ENCODE measurements at regions not wholly inside any gene's neighbourhood (a gene's known extent, or its start where the extent isn't known, plus 50 kb on each side); places are given as distances from the start of the nearest gene placed in this dataset.
"Not testable (repeated sequence)": the region's sequence is repeated elsewhere in the genome, so short reads cannot be mapped to it uniquely, and the experiment has no call there.

DNA sequence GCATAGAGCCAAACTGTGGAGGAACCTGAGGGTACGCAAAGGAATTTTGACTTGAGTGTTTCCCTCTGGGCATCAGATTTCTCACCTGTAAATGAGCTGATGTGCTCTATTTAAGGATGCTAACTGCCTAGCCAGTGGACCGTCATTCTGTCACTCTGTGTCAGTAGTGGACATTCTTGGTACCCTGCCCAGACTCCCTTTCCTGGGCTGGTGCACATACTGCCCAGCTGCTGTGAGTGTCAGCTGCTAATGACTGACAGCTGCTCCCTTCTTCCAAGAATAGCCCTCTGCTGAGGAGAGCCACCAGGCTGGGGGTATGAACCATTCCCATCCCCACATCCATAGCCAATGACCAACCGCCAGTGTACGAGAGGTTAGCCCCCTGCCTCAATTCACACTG is 193.1 kb upstream of the DAB1 start:
- no peak overlapping the region for H3K4me3 ChIP-seq (ENCODE audit: low read depth, low read length)

DNA sequence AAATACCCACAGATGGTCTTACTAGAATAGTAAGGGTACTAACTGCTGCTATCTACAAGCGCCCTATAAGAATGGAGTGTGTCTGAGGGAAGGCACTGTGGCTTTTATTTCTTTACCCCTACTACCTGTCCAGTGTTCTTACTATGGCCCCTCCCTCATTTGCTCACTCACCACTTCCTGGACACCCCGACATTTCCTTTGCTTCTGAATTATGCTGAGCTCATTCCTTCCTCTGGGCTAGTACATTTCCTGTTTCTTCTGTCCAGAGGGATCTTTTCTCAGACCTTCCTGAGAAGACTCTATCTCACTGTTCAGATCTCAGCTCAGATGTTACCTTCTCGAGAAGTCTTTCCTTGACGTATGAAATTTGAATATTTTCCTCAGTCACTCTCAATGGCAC is 192.1 kb upstream of the DAB1 start:
- no peak overlapping the region for H3K4me3 ChIP-seq (ENCODE audit: low read depth, low read length)

DNA sequence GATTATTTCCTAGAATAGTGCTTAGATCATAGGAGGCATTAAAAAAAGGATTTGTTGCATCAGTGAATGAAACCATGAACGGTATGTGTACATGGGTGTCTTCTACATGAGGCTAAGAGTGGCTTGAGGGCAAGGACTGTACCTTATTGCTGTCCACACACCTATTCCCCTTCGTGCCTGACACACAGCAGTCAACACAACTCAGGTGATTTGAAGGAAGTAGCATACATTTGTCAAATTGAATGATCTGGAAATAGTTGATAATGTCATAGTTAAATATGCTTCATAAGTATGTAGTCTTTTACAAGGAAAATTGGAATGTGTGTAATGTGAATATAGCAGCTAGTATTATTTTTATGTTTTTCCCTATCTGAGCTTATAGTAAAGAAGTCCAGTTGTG is 189.0 kb upstream of the DAB1 start:
- no peak overlapping the region for H3K4me3 ChIP-seq (ENCODE audit: low read depth, low read length)

DNA sequence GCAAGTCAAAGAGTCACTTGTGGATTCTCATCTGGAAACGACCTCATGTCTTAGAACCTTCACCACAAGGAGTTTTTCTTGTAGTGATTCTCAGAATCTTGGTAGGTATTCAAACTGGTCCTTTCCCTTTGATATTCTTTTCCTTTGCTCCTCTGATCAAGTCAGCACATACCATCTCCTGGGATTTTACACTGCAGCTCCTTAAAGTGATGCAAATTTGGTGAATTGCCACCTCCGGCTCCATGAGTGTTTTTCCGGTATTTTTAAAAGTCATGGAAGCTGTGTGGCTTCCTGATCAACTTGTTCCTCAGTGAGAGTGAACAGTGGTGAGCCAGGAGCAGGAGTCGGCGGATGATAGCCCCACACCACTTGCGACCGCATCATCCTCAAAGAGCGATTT is 182.1 kb upstream of the DAB1 start:
- H3K4me3 ChIP-seq (ENCODE audit: low read depth, low read length) = no peak overlapping the region

DNA sequence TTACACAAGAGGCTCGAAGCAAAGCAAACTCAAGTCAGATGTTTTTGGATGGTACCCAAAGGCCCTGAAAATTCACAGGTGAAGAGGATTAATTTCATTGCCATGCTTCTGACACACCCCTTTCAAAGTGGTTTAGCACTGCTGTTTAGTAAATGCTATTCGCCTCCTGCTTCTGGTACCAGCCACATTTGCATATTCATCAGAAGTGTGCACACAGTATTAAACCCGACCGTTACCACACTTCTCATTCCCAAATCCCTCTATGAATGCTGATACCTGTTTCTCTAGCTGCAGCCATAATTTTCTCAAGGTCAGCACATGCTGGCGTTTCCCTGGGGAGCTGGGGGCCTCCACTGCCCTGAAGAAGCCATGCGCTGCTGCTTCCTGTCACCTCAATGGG is 179.8 kb upstream of the DAB1 start:
- no peak overlapping the region for H3K4me3 ChIP-seq (ENCODE audit: low read depth, low read length)

DNA sequence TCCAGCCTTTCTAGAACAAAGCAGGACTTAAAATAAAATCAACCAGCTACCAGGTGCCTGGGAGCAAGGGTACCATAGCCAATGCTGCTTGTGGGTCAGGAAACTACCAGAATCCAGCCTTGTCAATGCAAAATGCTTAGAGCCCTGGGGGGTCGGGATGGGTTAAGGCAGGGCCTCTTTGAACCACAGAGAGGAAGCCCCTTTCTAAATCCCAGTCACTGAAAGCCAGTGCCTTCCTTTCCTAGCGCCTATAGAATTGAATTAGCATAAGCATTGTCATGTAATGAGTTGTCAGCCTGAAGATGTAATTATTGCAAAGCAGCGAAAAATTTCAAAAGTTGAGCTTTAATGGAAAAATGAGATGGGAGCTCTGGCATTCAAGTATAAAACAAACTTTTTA is 176.6 kb upstream of the DAB1 start:
- H3K4me3 ChIP-seq (ENCODE audit: low read depth, low read length) = no peak overlapping the region

DNA sequence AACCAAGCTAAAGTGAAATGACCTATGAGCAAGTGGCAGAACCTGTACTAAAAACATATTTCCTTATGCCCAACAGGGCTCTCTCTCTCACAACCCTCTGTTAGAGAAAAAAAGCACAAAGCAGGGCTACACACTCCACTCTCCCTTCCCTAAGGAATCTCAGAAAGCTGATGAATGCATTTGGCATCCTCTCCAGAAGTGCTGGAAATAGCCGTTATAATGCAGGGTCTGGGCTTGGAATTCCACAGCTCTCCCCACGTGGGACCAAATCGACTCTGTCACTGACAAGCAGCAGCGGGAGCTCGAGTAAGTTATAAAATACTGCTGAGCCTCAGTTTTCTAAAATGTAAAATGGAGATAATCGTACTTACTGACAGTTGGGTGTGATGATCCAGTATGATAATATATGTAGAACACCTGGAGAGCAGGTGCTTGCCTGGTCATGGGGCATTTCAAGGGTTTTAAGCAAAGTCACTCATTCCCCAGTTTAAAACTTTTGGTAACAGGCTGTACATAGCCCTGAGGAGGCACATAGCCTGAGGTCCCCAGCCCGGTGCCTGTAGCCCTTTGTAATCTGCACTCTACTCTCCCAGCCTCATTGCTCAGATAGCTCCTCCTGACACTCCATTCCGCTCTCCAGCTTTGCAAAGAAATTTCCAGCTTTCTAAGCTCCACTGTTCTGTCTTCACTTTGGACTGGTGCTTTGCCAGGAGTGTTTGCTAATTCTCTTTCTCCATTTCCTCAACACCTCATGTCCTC is 175.6 kb upstream of the DAB1 start:
- no peak overlapping the region for H3K4me3 ChIP-seq (ENCODE audit: low read depth, low read length)

DNA sequence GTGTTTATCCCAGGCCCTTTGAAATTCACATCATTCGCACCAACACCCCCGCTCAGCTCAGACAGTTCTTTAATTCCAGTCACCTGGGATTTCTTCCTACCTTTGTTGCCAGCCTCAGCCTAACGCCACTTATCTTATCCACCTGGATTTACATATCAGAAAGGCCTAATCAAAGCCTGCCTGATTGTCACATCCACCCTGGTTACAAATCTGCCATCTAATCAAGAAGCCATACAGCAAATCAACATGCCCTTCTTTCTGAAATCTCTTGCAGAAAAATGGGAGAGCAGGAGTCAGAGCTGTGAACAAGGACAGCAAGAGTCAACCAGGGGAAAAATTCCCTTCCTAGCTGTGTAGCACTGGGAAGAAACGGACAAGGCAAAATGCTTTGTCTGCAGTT is 173.2 kb upstream of the DAB1 start:
- no peak overlapping the region for H3K4me3 ChIP-seq (ENCODE audit: low read depth, low read length)

DNA sequence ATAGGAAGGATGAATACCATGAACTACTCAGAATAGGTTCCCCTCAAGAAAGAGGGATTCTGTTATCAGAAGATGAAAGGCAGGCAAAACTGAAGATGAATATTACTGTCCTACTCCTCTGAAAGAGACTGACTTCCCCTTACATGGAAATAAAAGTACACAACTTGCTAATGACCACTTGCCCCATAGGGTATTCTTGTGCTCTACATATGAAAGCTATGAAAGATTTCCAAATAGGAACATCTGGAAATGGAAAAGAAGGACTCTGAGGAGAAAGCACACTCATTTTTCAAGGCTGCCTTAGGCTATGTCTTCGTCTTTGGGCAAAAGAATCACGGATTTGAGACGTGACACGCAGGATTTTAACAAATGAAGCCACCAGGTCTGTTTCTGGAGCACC is 170.1 kb upstream of the DAB1 start:
- no peak overlapping the region for H3K4me3 ChIP-seq (ENCODE audit: low read depth, low read length)

DNA sequence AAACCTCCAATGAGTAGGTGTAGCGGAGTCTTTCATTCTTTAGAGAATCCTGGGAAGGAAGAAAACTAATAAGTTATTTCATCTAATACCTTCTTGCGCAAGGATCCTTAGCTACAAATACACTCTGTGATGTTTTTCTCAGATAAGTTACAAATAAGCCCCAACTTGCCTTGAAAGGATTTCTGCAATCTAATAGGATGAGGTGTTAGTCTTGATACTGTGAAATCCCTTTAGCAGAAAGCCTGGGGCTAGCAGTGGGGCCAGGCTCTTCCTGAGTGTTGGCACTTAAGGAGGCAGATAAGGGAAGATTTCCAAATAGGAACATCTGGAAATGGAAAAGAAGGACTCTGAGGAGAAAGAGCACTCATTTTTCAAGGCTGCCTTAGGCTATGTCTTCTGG is 168.0 kb upstream of the DAB1 start:
- no peak overlapping the region for H3K4me3 ChIP-seq (ENCODE audit: low read depth, low read length)

DNA sequence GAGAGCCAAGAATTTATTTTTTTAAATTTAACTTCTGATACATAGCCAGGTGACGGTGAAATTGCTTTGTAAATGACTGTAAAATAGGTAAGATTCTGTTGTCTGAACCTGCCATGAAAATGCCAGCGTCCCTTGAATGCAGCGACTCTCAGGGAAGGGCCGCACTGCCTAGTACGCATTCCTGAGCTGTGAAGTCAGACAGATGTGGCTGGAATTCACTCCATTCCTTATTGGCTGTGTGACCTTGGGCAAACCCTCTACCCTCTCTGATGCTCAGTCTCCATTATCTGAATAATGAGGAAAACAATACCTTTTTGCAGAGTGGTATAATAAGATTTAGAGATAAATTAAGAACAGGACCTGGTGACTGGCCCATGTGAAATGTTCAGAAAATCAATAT is 167.1 kb upstream of the DAB1 start:
- no peak overlapping the region for H3K4me3 ChIP-seq (ENCODE audit: low read depth, low read length)

DNA sequence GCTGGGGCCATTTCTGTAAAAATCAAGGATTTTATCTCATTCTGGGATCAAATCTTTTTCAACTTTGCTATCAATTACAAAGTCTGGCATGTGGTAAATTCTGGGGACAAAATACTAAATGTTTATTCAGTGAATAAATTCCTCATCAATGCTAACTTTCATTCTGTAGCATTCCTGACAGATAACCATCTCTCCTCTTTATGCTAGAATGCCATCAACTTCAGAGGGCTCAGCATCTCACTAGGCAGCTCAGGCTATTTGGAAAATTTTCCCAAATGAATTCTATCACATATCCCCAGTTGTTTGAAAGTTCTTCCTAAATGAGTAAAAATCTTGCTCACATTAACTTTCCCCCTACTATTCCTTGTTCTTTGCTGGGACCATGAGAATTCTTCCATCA is 163.0 kb upstream of the DAB1 start:
- no peak overlapping the region for H3K4me3 ChIP-seq (ENCODE audit: low read depth, low read length)

DNA sequence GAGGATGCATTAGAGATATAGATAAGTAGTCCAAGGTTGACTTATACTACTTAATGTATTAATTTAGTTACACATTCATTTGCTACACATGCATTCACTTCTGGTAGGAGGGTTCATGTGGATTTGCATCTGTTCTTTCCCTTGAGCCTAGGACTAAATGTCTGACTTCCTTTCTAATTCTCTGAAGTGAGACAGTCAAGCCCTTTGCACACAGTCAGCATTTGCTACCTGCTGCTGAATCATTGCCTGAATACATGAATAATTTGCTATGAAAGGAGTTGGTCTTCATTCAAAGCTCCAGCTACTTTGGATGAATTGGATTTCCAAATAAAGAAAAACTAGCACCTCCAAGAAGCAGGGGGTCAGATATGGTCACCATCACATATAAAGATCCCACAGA is 154.8 kb upstream of the DAB1 start:
- H3K4me3 ChIP-seq (ENCODE audit: low read depth, low read length) = no peak overlapping the region

DNA sequence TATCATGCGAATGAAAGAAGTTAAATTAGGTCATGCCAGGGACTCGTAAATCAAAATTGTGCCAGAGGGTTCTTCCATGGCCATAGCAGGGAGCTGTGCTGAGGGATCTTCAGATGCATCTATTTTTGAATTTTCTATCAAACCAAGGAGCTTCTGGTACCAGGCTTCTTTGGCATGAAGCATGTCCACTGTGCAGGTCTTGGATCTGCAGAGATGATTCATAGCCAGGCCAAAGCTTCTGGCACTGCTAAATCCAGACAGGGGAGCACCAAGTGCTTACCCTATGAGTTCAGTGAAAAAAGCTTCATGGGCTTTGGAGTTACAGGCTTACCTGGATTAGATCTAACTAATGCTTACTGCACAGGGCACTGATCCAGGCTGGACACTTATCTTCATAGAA is 154.2 kb upstream of the DAB1 start:
- H3K4me3 ChIP-seq (ENCODE audit: low read depth, low read length) = no peak overlapping the region

DNA sequence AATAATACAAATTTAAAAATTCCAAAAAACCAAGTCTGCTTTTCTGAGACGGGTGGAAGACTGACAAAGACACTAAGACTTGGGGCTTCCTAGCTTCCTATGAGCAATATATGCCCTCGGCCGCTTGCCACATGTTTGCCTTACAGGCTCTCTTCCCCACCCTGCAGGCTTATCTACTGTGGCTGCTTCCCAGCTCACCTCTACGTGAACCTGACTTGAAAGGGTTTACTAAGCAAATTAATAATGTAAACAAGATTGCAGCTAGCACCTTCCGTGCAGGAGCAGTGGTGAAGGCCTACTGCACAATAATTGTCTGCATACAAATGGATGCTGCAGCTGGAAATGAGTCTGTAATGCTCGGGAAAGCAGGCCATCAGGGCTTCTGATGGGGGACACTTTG is 152.9 kb upstream of the DAB1 start:
- H3K4me3 ChIP-seq (ENCODE audit: low read depth, low read length) = no peak overlapping the region

DNA sequence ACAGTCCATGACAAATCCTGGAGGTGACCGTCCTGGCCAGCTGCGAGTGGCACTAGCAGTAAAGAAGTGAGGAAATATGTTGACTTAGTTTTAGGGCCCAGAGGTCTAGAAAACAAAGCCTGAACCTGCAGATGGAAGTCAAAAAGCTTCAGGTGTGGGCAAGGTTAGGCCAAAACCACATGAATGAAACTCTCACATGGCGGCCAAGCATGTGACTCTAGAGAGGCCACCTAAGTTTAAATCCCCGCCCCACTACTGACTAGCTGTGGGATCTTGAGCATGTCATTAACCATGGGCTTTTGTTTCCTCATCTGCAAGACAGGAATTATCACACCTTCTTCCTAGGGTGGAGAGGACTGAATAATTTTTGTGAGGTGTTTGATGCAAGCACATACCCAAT is 148.2 kb upstream of the DAB1 start:
- no peak overlapping the region for H3K4me3 ChIP-seq (ENCODE audit: low read depth, low read length)

DNA sequence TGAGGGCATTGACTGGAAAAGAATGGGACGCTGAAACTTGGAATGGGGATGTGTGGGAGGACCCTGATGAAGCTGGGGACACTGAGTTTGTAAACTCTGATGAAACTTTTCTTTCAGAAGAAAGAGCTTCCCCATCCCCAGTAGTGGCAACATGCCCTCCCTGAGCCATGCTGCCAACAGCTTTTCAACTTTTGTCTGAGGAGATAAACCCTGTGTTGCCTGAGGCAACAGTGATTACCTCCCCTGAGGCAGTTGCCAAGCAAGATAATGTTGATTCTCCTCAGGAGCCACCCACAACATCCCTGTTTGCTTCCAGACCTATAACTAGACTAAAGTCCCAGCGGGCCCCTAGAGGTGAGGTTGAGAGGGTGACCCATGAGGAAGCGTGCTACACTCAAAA is 134.2 kb upstream of the DAB1 start:
- H3K4me3 ChIP-seq (ENCODE audit: low read depth, low read length) = not testable (repeated sequence)

DNA sequence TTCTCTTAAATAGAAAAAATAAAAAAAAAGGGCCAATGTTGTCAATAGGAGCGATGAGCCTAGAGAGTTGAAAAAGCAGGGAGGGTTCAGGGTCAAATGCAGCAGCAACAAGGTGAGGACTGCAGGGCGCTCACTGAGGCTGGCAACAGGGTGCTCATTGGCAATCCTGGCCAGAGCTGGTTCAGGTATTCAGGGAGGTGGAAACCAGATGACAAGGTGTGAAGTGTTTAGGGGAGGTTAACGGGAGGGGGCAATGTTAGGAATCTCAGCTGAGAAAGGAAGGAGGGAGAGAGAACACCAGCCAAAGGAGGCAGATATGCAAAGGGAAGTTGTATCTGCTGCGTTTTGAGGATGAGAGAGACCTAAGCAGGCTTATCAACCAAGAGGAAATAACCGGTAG is 129.8 kb upstream of the DAB1 start:
- H3K4me3 ChIP-seq (ENCODE audit: low read depth, low read length) = no peak overlapping the region

DNA sequence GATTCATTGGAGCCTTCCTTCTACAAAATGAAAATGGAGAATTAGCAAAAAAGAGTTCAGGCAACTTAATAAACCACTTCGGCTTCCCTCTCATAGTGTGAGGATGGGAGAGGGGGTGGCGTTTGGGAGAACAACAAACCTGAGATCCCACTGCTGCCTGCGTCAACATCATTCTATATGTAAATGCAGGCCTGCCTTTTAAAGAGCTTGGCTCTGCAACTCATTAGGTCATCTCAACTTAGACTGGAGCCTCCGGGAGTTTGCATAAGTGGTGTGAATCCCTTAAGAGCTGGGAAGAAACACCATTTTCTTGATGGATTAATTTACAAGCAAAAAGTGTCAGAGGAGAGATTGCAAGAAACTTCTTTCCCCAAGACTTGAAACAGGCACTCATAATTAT is 127.6 kb upstream of the DAB1 start:
- no peak overlapping the region for H3K4me3 ChIP-seq (ENCODE audit: low read depth, low read length)

DNA sequence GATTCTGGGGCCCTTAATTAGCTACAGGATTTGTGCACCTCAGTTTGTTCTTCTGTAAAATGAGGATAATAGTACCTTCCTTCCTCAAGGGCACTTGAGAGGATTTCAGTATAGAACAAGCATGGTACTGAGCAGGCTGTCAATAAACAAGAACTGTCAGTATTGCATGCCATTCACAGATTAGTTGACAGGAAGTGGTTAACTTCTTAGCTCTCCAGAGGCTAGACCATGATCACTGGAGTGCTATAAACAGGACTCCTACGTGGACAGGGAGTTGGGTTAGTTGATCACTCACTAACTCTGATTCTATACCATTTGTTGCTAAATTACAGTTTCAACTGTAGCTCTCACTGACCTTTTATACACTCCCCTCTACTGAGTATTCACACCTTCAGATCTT is 126.2 kb upstream of the DAB1 start:
- H3K4me3 ChIP-seq (ENCODE audit: low read depth, low read length) = no peak overlapping the region

DNA sequence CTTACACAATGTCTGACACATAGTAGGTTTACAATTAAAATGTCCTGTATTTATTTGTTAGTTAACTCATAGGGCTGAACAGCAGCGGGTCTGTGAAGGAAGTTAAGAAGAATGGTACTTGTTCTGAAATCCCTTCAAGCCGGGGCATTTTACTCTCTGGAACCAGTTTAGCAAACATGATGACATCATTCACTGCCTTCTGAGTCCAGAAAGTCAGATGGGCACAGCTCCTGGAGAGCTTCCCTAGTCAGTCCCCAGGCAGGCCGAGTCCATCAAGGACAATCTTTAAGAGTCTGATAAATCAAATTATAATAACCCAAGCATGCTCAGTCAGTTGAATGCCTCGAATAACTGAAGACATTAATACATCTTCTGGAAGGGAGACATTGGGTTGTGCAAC is 125.4 kb upstream of the DAB1 start:
- no peak overlapping the region for H3K4me3 ChIP-seq (ENCODE audit: low read depth, low read length)

DNA sequence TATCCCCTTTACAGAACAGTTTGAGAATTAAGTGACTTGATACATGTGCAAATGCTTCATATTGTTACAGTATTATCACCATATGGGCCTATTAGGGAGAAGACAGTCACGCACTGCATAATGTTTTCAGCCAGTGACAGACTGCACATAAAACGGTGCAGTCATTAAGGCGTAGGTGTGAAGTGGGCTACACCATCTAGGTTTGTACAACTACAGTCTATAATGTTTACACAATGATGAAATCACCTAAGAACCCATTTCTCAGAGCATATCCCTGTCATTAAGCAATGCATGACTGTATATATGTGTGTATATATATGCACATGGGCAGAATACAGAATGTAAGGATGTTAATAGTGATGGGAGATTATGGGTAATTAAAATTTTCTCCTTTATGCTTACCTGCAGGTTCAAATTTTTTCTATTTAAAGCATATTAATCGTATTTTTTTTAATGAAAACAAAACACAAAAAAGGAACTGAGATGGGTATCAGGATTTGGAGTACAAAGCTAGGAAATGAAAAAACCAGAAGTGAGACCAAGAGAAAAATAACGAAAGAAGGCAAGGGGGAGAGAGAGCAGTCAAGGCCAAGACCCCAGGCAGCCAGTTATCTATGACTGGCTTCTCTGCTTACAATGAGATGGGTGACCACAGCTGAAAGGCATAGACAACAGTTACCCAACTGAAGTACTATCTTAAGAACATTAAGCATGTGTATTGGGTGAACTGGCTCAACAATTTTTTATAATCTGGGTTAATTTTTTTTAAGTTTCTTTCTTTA is 122.9 kb upstream of the DAB1 start:
- H3K4me3 ChIP-seq (ENCODE audit: low read depth, low read length) = no peak overlapping the region

DNA sequence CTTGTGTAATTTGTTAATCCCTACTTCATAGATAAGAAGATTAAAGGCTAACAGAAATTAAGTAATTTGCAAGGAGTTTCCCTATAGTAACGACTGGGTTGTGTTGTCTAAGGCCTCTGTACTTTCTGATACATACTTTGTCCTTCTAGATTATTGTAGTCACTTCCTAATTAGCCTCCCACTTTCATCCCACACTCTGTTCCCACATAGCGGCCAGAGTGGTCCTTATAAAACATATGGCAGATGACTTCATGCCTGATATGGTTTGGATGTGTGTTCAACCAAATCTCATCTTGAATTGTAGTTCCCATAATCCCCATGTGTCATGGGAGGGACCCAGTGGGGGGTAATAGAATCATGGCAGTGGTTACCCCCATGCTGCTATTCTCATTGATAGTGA is 120.5 kb upstream of the DAB1 start:
- no peak overlapping the region for H3K4me3 ChIP-seq (ENCODE audit: low read depth, low read length)

Data from iPS-11a (cell line).